HepG2 (cell line): ENCODE measurements at regions not wholly inside any gene's neighbourhood (a gene's known extent, or its start where the extent isn't known, plus 50 kb on each side); places are given as distances from the start of the nearest gene placed in this dataset.

ENCODE experiments used
- AFF4 ChIP-seq: sonication (generic); formaldehyde crosslinking; IDR thresholded peaks from 2 replicates; pipeline ENCODE4 v1.4.0; 2020; ENCODE audit warnings: missing genetic modification reagents
- GFI1 ChIP-seq: sonication (generic); formaldehyde crosslinking; IDR thresholded peaks from 2 replicates; pipeline ENCODE4 v1.5.0; 2020; ENCODE audit warnings: missing genetic modification reagents, mild to moderate bottlenecking, borderline replicate concordance
- GLMP ChIP-seq: sonication (generic); formaldehyde crosslinking; IDR thresholded peaks from 2 replicates; pipeline ENCODE4 v1.9.0; 2021; ENCODE audit warnings: missing genetic modification reagents, mild to moderate bottlenecking, borderline replicate concordance
- KIAA2018 ChIP-seq: sonication (generic); formaldehyde crosslinking; IDR thresholded peaks from 2 replicates; pipeline ENCODE4 v1.5.0; 2020; ENCODE audit warnings: mild to moderate bottlenecking, missing genetic modification reagents, borderline replicate concordance
- KLF11 ChIP-seq: IDR thresholded peaks from 2 replicates; pipeline ENCODE4 v1.6.1; 2016; ENCODE audit warnings: missing compliant biosample characterization
- KLF13 ChIP-seq: sonication (generic); formaldehyde crosslinking; IDR thresholded peaks from 2 replicates; pipeline ENCODE4 v1.4.0; 2020; ENCODE audit warnings: mild to moderate bottlenecking, missing genetic modification reagents
- POLR2G ChIP-seq: fragments of 200-400 bp; formaldehyde crosslinking; IDR thresholded peaks from 2 replicates; pipeline ENCODE4 v1.6.1; 2018; ENCODE audit warnings: mild to moderate bottlenecking, low read depth, low read length, moderate library complexity
- SNAI1 ChIP-seq: sonication (generic); formaldehyde crosslinking; IDR thresholded peaks from 2 replicates; pipeline ENCODE4 v1.5.0; 2020; ENCODE audit warnings: mild to moderate bottlenecking, missing genetic modification reagents, borderline replicate concordance
- SP5 ChIP-seq: IDR thresholded peaks from 2 replicates; pipeline ENCODE4 v1.6.1; 2016; ENCODE audit warnings: low read depth, borderline replicate concordance
- STAT5B ChIP-seq: sonication (generic); formaldehyde crosslinking; IDR thresholded peaks from 2 replicates; pipeline ENCODE4 v1.4.0; 2020; ENCODE audit warnings: missing genetic modification reagents
- WIZ ChIP-seq: sonication (generic); formaldehyde crosslinking; IDR thresholded peaks from 2 replicates; pipeline ENCODE4 v1.5.1; 2020; ENCODE audit warnings: mild to moderate bottlenecking, missing genetic modification reagents
- ZNF75D ChIP-seq: sonication (generic); formaldehyde crosslinking; IDR thresholded peaks from 2 replicates; pipeline ENCODE4 v1.8.1; 2023; ENCODE audit warnings: missing genetic modification reagents, mild to moderate bottlenecking, borderline replicate concordance

- TF ChIP-seq KIAA2018 (CRISPR knock-in tag), result no peak
- no peak for TF ChIP-seq KLF13 (CRISPR knock-in tag)
- TF ChIP-seq WIZ, result no peak
- no peak for TF ChIP-seq GFI1 (CRISPR knock-in tag)
- TF ChIP-seq KLF11 (CRISPR knock-in tag), result no peak
- no peak for TF ChIP-seq STAT5B (CRISPR knock-in tag)
- no peak for TF ChIP-seq SP5
- no peak for TF ChIP-seq ZNF75D (CRISPR knock-in tag)
- TF ChIP-seq AFF4 (CRISPR knock-in tag), result no peak
- TF ChIP-seq SNAI1 (CRISPR knock-in tag), result no peak
- no peak for TF ChIP-seq GLMP (CRISPR knock-in tag)
- no peak for TF ChIP-seq POLR2G
These were observed 81.0 kb downstream of the GPX5 start (continued) for GRCh38 chr6:28606424-28607391.
